NB4 (cell line): ENCODE measurements at regions not wholly inside any gene's neighbourhood (a gene's known extent, or its start where the extent isn't known, plus 50 kb on each side); places are given as distances from the start of the nearest gene placed in this dataset.

Experiments used
- MYC ChIP-seq: IDR thresholded peaks from 2 replicates; pipeline ENCODE4 v1.6.1; 2011; ENCODE audit warnings: low read depth, low read length
- POLR2A ChIP-seq: IDR thresholded peaks from 2 replicates; pipeline ENCODE4 v1.6.1; 2011; ENCODE audit warnings: mild to moderate bottlenecking; ENCODE audit not compliant: insufficient read length; ENCODE audit errors: extremely low read depth
- TF ChIP-seq, protein P1 (sequence below): IDR thresholded peaks from one replicate; pipeline ENCODE4 v1.5.1; 2012; ENCODE audit warnings: low read depth, low read length
- TF ChIP-seq, protein P2 (sequence below): IDR thresholded peaks from 2 replicates; pipeline ENCODE4 v1.6.1; 2011; ENCODE audit warnings: low read depth, low read length

DNA sequence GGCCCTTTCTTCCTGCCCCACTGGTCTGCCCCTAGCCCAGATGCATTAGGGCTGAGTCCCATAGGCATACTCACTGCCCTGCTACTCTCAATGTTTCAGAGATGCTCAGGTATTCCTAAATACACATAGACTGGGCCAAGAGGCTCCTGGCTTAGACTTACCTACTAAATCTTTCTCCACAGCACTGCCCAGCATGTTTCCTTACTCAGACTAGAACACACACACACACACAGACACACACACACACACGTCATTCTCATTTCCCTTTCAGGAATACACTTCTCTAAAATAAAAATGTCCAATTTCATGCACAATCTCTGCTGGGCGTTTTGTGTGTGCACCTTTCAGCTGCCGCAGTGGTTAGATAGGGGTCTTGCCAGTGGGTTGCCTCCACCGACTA lies 175.7 kb downstream of the FAM43A start:
- no peak for TF ChIP-seq POLR2A
- TF ChIP-seq, protein P1, sequence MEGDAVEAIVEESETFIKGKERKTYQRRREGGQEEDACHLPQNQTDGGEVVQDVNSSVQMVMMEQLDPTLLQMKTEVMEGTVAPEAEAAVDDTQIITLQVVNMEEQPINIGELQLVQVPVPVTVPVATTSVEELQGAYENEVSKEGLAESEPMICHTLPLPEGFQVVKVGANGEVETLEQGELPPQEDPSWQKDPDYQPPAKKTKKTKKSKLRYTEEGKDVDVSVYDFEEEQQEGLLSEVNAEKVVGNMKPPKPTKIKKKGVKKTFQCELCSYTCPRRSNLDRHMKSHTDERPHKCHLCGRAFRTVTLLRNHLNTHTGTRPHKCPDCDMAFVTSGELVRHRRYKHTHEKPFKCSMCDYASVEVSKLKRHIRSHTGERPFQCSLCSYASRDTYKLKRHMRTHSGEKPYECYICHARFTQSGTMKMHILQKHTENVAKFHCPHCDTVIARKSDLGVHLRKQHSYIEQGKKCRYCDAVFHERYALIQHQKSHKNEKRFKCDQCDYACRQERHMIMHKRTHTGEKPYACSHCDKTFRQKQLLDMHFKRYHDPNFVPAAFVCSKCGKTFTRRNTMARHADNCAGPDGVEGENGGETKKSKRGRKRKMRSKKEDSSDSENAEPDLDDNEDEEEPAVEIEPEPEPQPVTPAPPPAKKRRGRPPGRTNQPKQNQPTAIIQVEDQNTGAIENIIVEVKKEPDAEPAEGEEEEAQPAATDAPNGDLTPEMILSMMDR = no peak
- TF ChIP-seq, protein P2, sequence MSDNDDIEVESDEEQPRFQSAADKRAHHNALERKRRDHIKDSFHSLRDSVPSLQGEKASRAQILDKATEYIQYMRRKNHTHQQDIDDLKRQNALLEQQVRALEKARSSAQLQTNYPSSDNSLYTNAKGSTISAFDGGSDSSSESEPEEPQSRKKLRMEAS = no peak
- TF ChIP-seq MYC = no peak
